ENCODE measurements at regions not wholly inside any gene's neighbourhood (a gene's known extent, or its start where the extent isn't known, plus 50 kb on each side); places are given as distances from the start of the nearest gene placed in this dataset.

DNA sequence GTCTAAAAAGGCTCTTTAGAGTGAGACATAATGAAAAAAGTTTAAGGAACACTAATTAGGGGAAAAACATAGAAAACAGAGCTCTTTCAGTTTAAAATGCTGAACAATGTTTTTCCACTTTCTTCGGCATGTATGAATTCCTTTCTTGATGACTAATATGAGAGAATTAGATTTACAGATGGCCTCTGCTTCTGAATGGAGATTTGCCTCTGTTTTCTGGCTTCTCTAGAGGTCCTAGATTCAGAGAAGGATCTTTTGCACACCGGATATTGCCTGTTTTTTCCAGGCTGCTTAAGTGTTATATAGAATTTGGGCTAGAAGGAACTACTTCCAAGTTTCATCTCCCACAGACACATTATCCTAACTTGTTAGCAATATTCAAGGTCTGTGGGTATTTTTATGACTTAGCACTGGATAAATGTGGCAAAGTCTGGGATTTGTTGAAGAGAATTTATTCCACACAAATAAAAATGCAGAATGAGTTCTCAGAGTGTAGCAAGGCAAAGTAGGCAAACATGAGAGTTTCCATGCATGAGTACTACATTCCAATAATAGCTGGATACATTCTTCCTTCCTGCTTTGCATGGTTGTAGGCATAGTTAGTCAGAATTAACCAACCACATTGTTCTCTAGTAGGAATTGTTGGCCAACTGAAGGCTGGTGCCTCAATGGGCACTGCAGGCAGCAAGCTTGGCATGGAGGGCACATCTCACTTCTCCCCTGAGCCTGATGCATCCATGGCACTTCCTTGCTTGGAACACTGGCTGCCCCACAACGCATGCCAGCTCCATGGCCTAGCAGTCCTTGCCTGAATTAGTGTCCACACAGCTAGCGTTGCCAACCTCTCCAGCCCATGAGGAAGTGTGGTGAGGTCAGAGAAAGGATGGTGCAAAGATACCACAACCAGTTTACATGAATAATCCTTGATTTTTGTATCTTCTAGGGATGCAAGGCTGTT, 224.2 kb downstream of the CLIC5 start:
- no peak for DNase-seq

DNA sequence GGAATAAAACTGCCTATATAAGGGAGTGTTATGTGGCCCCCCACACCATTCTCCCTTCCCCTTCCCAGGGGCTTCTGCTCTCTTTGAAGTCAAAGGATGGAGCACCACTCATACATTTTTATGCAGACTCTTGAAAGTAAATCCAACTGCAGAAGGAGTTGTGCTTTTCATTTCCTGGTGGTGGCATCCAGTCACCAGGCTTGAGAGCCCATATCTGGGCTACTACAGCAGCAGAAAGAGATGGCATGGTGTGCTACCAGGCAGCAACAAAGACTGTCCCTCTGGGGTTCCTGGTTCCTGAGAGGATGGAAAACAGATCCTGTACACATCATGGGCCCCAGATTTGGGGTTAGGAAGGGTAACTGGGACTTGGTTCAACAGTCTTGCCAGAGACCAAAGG, 226.4 kb downstream of the CLIC5 start:
- no peak for DNase-seq

DNA sequence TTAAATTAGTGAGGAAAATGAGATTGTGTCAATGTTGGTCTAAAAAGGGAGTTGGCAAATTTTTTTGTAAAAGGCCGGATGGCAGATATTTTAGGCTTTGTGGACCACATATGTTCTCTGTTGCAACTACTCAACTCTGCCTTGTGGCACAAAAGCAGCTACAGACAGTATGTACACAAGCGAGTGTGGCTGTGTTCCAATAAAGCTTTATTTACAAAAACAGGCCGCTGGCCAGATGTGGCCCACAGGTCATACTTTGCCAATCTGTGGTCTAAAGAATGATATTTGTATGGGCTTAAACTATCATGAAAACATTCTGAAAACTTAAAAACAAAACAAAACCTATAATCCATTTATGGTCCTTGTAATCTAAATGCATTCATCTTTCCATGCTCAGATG, 228.3 kb downstream of the CLIC5 start:
- no peak for DNase-seq

DNA sequence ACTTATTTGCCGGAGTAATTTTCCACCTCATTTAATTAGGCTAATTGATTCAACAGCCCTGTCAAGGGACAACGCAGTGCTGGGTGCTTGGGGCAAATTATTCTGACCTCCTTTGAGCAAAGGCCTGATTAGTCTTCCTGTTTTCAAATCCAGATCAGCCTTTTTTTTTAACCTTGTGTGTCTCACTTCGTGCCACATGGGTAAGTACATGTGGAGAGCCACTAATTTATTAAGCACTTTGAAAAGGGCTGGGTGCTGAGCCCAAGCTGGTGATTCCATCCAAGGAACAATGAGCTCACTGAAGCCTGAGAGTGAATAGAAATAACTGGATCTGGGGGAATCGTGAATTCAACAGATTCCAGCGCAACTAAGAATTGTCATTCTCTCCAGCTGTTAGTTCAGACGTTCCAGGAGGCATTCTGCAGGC, 229.3 kb downstream of the CLIC5 start:
- DNase-seq = no peak

DNA sequence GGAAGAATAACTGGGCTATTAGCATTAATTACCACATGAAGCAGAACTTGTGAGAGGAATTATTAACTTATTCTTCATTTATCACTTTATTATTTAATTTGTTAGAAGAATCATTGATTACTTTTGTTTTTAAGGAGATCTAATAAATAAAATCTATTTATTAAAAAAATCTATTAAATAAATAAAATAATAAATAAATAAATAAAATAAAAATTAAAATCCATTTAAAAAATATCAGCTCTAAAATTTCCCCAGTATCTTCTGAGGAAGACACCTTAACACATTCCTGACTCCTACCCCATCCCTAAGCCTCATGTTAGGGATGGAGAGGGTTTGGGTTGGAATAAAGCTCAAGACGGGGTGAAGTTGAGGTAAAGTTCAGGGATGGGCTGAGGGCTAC, 231.4 kb downstream of the CLIC5 start:
- DNase-seq = no peak

DNA sequence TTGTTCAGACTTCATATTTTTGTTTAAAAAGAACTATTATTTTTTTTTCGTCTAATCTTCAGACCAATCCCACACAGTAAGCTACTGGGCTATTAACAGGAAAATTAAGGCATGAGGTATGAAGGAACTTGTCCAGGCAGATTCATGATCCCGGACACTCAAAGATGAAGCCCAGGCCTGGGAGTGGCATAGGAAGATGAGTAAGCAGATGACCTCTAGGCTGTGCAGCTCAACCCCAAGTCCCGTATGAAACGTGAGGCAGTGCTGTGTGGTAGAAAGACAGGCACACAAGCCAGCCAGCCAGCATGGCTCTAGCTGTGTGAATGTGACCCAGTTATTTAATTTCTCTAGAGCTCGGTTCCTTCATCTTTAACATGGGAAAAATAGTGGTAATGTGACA, 231.9 kb downstream of the CLIC5 start:
- no peak for DNase-seq

DNA sequence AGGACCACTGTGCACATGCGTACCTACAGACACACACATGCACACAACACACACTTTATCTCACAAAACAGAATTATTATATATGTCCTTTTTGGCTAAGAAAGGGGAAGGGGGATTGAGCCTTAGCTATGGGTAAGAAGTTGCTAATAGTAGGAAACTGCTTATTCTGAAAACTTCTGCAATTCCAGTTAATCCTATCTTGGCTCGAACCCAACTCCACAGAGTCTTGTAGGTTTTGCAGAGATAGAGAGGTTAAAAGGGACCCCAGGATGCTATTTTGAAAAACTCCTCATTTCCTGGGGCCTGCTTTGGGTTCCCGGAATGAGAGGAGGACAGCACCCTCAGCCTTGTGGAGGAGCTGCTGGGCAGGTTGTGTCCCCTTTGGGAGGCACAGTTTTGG, 233.8 kb downstream of the CLIC5 start:
- DNase-seq = no peak

DNA sequence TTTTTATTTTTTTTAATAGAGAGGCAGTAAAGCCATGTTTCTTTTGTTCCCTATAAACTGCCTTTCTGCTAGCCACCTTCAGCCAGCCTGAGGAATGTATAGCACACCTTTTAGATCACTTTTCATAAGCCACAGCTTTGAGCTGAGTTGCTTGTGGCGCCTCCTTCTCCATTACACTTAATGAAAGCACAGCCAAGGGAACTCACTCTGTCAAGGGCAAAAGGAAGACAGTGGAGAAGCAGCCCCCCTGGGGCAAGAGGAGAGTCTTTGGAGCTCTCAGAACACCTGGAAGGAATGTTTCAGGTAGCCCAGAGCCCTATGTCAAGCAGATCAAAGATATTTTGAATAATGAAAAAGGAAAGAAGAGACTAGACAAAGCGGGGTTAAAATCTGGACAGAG, 235.1 kb downstream of the CLIC5 start:
- DNase-seq = no peak

DNA sequence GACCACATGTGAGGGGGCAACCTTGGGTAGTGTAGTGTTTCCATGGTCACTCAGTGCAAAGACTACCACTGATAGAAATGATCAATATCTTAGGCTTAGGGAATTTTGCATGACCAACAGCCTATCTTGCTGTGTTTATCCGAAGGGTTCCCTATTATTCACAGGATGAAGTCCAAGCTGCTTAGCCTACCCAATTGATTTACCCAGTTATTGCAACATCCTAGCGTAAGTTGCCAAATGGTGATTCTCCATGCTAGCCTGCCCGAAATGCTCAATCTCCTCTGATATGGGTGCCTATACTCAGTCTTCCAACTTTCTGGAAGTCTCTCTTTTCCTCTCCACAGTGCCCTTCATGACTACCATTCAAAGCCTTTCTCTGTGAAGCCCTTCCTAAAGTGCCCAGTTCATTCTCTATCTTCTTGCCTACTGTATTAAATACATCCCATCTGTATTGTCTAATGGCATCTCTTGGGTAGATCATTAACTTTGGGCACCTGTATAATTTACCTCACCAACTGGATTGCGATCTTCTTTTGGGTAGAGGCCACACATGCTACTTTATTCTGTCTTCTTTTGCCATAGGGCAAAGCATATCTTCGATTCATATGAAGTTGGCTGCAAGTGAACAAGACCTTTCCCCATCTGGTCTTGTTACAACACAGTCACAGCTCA, 240.5 kb downstream of the CLIC5 start:
- DNase-seq = no peak

DNA sequence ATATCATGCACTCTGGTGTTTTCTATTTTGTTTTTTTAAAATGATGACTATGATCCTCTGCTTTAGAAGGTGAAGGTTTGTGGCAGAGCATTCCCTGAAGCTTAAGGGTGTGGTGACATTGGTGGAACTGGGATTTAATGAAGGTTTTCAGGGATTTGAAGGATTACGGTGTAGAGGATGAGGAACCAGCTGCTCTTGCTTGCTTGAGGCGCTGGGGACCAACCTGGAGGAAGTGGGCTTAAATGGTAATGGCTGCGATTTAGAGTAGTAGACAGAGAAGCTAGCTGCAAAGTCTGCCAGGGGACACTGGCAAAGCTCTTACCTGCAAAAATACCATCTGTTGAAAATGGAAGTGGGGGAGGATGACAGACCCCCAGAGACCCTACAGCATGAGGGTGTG, 241.8 kb downstream of the CLIC5 start:
- DNase-seq = no peak

DNA sequence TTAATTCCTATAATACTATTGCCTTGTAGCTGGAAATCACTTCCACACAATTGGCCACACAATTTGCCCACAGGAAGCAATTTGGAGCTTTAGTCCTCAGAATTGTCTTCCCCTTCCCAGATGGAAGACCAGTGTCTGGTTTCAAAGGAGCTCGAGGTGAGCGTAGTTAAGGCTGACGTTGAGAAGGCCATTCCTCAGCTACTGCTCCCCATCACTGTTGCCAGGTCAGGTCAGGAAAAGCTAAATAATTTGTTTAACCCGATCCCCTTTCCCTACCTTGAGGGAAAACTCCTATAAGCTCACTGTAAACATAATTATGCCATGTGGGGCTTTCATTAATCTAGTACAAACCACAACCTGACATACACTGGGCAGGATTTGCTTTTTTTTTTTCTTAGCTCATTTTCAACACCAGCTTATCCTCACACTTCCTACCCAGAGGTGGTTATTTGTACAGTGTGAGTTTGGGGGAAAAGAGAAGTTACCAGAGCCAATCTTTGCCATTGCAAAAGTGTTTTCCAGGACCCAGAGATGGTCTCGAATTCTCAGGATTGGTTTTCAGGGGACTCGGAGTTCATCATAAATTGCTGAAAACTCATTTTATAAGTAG, 242.7 kb downstream of the CLIC5 start:
- DNase-seq = no peak

DNA sequence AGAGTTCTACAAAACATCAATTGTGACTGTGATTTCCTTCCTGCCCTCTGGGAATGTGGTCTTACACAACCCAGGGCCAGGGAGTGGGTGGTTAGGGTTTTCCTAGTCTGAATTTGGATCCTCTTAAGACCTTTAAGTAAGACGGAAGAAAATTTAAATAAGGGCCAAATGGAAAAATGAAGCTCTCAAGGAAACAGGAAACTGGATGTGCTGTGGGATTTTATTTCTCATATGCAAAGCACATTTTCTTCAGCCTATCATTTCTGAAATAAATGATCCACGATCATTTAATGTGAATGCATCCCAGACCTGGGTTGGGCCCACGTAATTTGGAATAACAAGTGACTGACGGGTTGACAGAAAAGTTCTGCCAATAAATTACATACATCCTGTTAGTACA, 243.6 kb downstream of the CLIC5 start:
- DNase-seq = no peak

DNA sequence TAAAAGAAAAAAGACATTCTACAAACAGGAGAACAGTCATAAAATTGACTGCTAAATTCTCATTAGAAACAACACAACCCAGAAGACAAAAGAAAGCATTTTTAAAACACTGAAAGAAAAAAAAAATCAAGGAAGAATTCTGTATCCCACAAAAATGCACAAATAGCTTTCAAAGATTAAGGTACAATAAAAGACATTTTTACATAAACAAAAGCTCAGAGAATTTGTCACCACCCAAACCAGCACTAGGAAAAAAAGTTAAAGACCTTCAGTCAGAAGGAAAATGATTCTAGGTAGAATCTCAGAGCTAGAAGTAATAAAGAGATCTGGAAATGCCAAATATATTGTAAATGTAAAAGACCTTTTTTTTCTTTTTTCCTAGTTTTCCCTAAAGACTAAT, 252.4 kb downstream of the CLIC5 start:
- DNase-seq = no peak

DNA sequence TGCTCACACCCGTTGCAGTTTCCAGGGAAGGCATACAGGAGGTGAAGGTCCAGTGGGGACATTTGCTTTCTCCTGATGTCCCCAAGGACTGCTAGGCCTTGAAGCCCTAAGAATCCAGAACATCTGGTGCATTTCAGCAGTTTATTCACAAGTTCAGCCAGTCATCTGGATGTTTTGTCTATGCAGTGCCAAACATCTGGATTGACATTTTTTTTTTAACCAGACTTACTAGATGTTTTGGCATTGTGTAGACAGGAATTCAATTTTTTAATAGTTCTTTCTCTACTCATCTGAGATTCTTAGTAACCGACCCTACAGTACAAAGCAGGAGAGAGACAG, 256.2 kb downstream of the CLIC5 start:
- DNase-seq = no peak

DNA sequence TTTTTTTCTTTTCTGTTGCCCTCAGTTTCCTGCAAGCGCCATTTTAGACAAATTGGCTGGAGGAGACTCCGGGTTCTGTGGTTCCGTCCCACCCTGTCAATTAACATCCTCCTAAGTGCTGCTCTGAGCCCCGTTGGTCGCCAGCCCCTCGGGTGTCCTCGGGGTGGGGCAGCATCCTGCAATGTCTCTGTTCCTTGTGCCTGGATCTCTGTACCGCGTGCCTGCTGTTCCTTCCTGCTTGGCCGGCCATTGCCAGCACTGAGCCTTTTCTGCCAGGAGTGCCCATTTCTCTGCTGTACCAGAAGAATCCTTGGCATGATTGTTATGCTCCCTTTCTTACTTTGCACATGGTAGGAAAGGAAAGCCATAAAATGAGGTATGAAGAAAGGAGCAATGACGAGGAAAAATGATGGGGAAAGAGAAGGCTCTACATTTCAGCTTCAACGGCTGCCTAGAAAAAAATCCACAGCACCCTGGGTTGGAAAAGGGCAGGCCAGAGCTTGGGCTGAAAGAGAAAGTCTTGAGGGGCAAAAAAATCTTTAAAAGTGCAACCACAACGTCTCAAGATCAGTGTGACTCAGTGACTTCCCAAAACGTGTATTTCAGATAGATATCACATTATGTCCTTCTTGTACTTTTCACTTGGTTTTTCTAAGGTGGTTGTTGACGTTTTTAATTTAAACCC, 256.7 kb downstream of the CLIC5 start:
- no peak for DNase-seq

DNA sequence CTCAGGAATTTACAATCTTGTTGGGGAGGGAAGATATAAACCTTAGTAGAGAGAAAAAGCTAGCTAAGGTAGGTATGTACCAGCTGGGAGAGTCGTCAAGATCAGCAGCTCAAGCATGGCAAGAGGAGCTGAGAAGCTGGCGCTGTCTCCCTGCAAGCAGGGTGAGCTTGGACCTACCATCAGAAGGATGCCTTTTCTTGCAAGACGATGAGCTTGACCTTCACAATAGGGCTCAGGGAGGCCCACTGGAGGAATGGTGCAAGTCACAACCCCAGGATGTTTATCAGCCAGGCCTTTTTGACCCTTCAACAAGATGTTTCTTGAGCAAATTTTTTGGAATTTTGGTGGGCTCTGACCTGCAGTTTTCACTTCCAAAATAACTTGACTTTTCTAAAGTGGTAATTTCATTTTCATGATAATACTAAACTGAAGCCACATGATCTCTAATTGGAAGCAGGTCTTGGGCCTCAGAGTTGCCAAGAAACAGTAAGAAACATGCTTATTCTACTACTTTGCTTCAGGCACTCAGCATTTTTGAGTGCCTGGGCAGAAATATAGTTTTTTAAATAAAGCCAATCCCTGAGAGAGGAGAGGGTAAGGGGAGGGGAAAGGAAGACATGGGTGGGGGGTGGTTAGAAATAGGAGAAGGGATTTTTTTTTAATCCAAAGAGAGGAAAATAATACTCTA, 258.1 kb downstream of the CLIC5 start:
- DNase-seq = no peak

DNA sequence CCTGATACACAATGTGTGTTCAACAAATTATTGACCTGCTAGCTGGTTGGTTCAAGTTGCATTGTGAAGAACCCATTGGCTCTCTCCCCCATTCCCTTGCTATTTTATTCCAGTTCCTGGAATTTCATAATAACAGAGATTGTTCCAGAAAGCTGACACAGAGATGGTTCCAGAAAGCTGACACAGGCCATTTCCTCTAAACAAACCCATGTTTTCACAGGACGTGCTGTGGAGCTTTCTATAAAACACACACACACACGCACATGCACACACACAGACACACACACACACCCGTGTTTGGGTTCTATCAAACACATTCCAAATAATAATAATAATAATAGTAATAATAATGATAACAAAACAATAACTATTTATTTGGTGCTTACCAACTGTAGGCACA, 259.1 kb downstream of the CLIC5 start:
- DNase-seq = no peak

DNA sequence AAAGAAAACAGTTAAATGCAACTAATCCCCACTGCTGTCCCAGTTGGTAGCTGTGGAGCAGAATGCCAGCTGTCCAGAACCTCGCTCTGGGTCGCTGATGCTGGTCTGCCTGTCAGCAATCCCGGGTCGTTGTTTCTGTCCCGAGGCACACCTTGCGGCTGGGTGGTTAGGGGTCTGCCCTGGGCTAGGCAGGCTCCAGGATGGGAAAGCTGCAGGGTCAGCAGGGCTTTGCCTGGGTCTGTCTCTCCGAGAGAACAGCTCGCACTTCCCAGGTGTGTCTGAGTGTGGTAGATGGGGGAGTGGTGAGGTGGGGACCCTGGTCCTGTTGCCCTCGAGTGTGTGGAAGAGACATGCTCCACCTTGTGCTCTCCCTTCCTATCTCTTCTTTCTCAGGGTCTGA, 261.2 kb downstream of the CLIC5 start:
- no peak for DNase-seq

DNA sequence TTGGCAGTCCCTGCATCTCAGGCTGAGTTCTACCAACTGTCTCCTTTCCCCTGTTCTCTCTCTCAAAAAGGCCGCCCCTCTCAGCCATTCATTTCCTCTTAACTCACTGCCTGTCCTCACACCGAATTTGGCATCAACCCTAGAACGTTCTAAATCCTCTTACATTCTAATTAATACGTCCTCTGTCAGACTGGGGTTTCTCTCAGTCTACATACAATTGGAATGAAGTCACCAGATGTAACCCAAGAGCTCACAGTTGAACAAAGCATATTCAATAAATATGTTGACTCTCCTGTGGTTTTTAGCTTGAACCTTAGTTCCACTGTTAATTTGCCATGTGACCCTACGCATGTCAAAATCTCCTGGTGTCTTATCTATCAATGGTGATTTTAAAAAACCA, 269.6 kb downstream of the CLIC5 start:
- DNase-seq = no peak

DNA sequence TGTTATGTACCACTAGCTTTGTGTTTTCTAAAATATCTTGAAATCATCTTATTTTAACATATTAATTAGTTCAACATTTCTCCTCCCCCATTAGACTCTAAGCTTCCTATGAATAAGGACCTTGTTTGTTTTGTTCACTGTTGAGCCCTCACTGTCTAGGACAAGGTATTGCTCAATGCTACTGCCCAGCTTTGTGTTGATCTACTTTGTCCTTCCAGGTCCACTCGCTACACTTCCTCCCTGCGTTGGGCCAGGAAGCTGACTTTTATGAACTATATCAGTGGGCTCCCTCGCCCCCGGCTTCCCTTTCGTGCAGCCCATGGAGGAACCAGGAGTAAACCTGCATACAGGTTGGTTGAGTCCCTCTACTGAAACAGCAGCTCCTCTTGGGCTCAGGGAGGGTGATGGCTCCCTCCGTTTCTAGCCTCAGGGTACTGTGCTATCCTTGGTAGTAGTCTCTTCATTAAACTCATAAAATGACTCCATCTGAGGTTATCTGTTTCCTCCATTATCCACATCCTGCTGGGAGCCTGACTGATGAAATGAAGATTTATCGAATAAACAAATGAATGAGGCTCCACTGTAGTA, 272.5 kb downstream of the CLIC5 start:
- no peak for DNase-seq

DNA sequence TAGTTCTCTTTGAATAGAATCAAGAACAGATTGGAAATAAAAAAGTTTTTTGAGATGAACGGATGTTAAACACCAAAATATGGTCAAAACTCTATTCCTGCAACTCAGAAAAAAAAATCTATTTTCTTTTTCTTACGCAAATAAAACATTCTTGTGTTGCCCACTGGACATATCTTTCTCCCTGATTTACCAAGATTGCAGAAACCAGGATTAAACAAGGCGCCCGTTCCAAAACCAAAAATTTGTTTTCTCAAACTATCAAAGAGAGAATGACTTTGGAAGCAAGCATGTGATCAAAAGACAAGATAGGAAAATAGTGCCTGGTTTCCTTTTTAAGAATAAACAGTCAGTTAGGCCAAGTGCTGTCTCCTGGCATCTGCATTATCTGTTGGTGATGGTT, 273.1 kb downstream of the CLIC5 start:
- no peak for DNase-seq

DNA sequence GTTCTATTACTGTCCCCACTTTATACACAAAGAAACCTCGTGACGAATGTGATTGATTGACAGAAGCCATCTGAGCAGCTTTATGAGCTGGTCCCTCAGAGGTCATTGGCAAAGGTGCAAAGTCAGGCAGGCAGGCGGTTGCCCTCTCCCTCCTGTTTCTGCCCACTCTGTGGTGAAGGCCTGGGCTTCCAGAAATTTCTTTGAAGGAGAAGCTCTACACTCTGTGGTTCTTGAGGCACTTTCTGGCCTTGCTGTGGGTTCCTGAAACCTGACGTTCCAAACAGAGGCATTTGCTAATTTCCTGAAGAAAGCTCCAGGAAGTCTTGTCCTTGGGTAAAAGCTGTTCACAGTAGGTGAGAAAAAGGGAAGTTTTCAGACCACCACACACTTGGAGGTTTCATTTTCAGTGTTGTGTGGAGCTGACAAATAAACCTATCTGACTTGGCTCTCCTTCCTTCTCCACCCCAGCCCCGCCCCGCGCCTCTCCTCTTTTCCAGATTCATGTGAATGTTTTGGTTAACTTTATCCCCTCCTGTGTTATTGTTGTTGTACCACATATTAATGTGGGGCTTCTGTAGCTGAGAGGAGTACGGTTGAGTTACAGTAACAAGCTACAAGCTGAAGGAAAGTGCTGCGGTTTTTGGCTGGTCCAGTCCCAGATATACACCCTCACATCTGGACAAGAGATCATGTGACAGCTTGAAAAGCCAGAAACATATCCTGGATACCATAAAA, 274.1 kb downstream of the CLIC5 start:
- DNase-seq = no peak

Measured in 8988T (cell line).